ENCODE measurements at regions not wholly inside any gene's neighbourhood (a gene's known extent, or its start where the extent isn't known, plus 50 kb on each side); places are given as distances from the start of the nearest gene placed in this dataset.

- Histone ChIP-seq H3K27ac (ENCODE audit: extremely low read depth, low read depth, low read length) (no peak overlapping the region), H3K9ac (ENCODE audit: insufficient read depth in 1 of 2, low read depth in 2 of 2, low read length in 2 of 2) (no peak overlapping the region), H3K4me1 (replicated peaks in 1 of 2; ENCODE audit: control insufficient read depth in 2 of 2, insufficient read depth in 2 of 2, low read length in 2 of 2) (no peaks in the 10 kb centered on the region), H3K79me2 (ENCODE audit: control insufficient read depth, insufficient read depth, low read length) (no peaks in the 10 kb centered on the region), H3K9me3 (replicated peaks; ENCODE audit: control insufficient read depth, insufficient read depth, low read depth, low read length) (no peaks in the 10 kb centered on the region), H3K4me2 (ENCODE audit: insufficient read depth, low read length) (no peak overlapping the region), H3K4me3 (no peak overlapping the region), H2AFZ (ENCODE audit: low read depth, low read length) (no peak overlapping the region), H4K20me1 (replicated peaks; ENCODE audit: control insufficient read depth, insufficient read depth, low read length) (no peaks in the 10 kb centered on the region), H3K27me3 (ENCODE audit: control insufficient read depth in 2 of 2, insufficient read depth in 2 of 2, low read length in 2 of 2) (no peaks in the 10 kb centered on the region), H3K9me1 (ENCODE audit: control insufficient read depth, insufficient read depth, low read length) (no peaks in the 10 kb centered on the region), H3K36me3 (ENCODE audit: control insufficient read depth, insufficient read depth, low read length) (no peaks in the 10 kb centered on the region)
- no peak for DNase-seq (ENCODE audit: extremely low read depth in 1 of 4, low spot score in 3 of 4)
- ChIA-PET POLR2A (no interaction called here), CTCF (ENCODE audit: low intra/inter-chr PET ratio) (no interaction called here)
- TF ChIP-seq STAT5A (IDR thresholded peaks at IDR 0.05; ENCODE audit: borderline replicate concordance, low read length) (no peak), HDGF (IDR thresholded peaks at IDR 0.05) (no peak), DMBX1 (CRISPR knock-in tag; IDR thresholded peaks at IDR 0.05; ENCODE audit: borderline replicate concordance) (no peak), FOXM1 (IDR thresholded peaks at IDR 0.05; ENCODE audit: low read depth) (no peak), FOXM1 (CRISPR knock-in tag; IDR thresholded peaks at IDR 0.05; ENCODE audit: low read depth) (no peak), RHOXF2B (CRISPR knock-in tag; conservative IDR thresholded peaks at IDR 0.05) (no peak), BCL6 (CRISPR knock-in tag; IDR thresholded peaks at IDR 0.05) (no peak), ZEB2 (IDR thresholded peaks at IDR 0.05) (no peak), CHCHD3 (CRISPR knock-in tag; IDR thresholded peaks at IDR 0.05) (no peak), CXXC5 (CRISPR knock-in tag; IDR thresholded peaks at IDR 0.05) (no peak), ZNF79 (CRISPR knock-in tag; IDR thresholded peaks at IDR 0.05; ENCODE audit: low read depth) (no peak), CCAR2 (IDR thresholded peaks at IDR 0.05; ENCODE audit: low read depth, low read length) (no peak), SREBF2 (CRISPR knock-in tag; IDR thresholded peaks at IDR 0.05) (no peak), NR2C2 (CRISPR knock-in tag; IDR thresholded peaks at IDR 0.05) (no peak), NR2C2 (tag; IDR thresholded peaks at IDR 0.05) (no peak)
- BruUV-seq (replicated peaks) = no TSS peak
- FAIRE-seq = no peak
- in situ Hi-C loops (cut with MboI) (no loop called here), intact Hi-C loops (cut with micrococcal nuclease) (no loop called here)
- WGBS (ENCODE audit: insufficient coverage, low coverage, missing lambda C conversion rate) = 12% methylated on average over 2 of the region's 2 CpGs
- no peak for ATAC-seq
Observed at GRCh38 chr2:184314829-184315228, 283.5 kb upstream of the ZNF804A start.
